NT2/D1 (cell line): ENCODE measurements at regions not wholly inside any gene's neighbourhood (a gene's known extent, or its start where the extent isn't known, plus 50 kb on each side); places are given as distances from the start of the nearest gene placed in this dataset.

ENCODE experiments used
- DNase-seq: peaks from one replicate; pipeline ENCODE4 v3.0.0-alpha.2; 2011; ENCODE audit warnings: low read depth, low spot score
- H3K27me3 ChIP-seq: 2 replicates; pipeline ENCODE4 v1.6.0; 2011; ENCODE audit warnings: mild to moderate bottlenecking; ENCODE audit not compliant: insufficient read length, insufficient read depth
- H3K36me3 ChIP-seq: 2 replicates; pipeline ENCODE4 v1.6.1; 2011; ENCODE audit warnings: mild to moderate bottlenecking, low read length, mixed read lengths; ENCODE audit not compliant: insufficient read depth, insufficient read length
- H3K4me1 ChIP-seq: 2 replicates; pipeline ENCODE4 v1.5.1; 2011; ENCODE audit not compliant: insufficient read depth, insufficient read length
- H3K4me3 ChIP-seq: 2 replicates; pipeline ENCODE4 v1.5.1; 2011; ENCODE audit warnings: low read depth; ENCODE audit not compliant: insufficient read length
- H3K9ac ChIP-seq: 2 replicates; pipeline ENCODE4 v1.6.0; 2011; ENCODE audit warnings: low read depth; ENCODE audit not compliant: insufficient read length
- H3K9me3 ChIP-seq: 2 replicates; pipeline ENCODE4 v1.5.1; 2011; ENCODE audit warnings: mild to moderate bottlenecking, low read length; ENCODE audit not compliant: insufficient read depth
- SUZ12 ChIP-seq: IDR thresholded peaks from 2 replicates; pipeline ENCODE4 v1.6.1; 2011; ENCODE audit not compliant: insufficient read length, insufficient read depth; ENCODE audit errors: extremely low read depth
- YY1 ChIP-seq: IDR thresholded peaks from 2 replicates; pipeline ENCODE4 v1.6.1; 2011; ENCODE audit not compliant: insufficient read length, insufficient read depth
- ZNF274 ChIP-seq: IDR thresholded peaks from 2 replicates; pipeline ENCODE4 v1.6.1; 2011; ENCODE audit warnings: mild to moderate bottlenecking, low read depth, low read length

DNA sequence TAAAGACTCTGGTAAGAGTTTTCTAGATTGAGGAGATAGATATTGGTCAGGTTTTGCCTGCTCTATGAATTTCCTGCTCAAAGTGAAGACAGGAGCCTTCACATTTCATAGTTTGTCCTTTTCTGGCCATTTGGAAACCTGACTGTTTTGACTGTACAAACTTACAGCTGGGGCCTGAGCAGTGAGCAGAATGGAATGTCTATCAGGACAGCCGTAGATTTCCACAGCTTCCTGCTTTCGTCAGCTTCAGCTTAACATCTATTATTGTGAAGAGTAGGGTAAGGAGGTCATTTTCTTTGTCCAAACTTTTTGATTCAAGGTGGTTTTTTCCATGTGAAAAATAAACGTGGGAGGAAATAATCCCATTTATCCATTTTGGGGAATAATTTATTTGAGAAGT is 124.3 kb upstream of the DIPK2B start:
- TF ChIP-seq SUZ12 (no peak), YY1 (no peak), ZNF274 (no peak)
- Histone ChIP-seq H3K36me3 (no peaks in the 10 kb centered on the region), H3K4me3 (no peak overlapping the region), H3K9me3 (no peaks in the 10 kb centered on the region), H3K27me3 (no peaks in the 10 kb centered on the region), H3K4me1 (no peaks in the 10 kb centered on the region), H3K9ac (no peak overlapping the region)
- DNase-seq = no peak

DNA sequence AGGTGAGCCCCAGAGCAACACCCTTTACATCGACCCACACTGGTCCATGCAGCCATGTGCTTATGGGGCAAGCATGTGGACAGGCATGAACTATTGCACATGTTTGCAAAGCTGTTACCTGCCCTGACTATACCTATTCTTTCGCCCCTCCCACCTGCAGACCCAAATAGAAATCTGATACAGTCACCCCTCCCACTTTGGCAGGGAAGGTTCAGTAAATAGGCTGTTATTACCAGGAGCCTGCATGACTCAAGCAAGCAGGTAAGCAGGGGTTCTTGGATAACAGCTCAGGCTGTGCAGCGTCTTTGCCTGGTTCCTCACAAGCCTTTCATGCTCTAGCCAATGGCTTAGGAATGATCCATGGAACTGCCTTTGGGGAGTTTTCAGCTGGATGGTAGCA is 122.7 kb upstream of the DIPK2B start:
- no peak for DNase-seq
- no peak for TF ChIP-seq SUZ12
- H3K4me3 ChIP-seq = no peak overlapping the region
- no peaks in the 10 kb centered on the region for H3K9me3 ChIP-seq
- no peaks in the 10 kb centered on the region for H3K27me3 ChIP-seq
- H3K4me1 ChIP-seq = no peaks in the 10 kb centered on the region
- no peaks in the 10 kb centered on the region for H3K36me3 ChIP-seq
- no peak overlapping the region for H3K9ac ChIP-seq

GRCh38 chrX:45322820-45323219 is 122.1 kb upstream of the DIPK2B start:
- no peaks in the 10 kb centered on the region for H3K27me3 ChIP-seq
- H3K4me3 ChIP-seq = no peak overlapping the region
- no peak overlapping the region for H3K9ac ChIP-seq
- no peaks in the 10 kb centered on the region for H3K4me1 ChIP-seq
- TF ChIP-seq YY1 = no peak
- H3K9me3 ChIP-seq = no peaks in the 10 kb centered on the region
- peak; percentile 1 for DNase-seq
- no peaks in the 10 kb centered on the region for H3K36me3 ChIP-seq

GRCh38 chrX:45322382-45322781 is 121.7 kb upstream of the DIPK2B start:
- Histone ChIP-seq H3K27me3 (no peaks in the 10 kb centered on the region), H3K4me3 (no peak overlapping the region), H3K9me3 (no peaks in the 10 kb centered on the region), H3K4me1 (no peaks in the 10 kb centered on the region), H3K9ac (no peak overlapping the region), H3K36me3 (no peaks in the 10 kb centered on the region)
- TF ChIP-seq YY1 (no peak), ZNF274 (no peak), SUZ12 (no peak)
- peak; percentile 62 for DNase-seq

DNA sequence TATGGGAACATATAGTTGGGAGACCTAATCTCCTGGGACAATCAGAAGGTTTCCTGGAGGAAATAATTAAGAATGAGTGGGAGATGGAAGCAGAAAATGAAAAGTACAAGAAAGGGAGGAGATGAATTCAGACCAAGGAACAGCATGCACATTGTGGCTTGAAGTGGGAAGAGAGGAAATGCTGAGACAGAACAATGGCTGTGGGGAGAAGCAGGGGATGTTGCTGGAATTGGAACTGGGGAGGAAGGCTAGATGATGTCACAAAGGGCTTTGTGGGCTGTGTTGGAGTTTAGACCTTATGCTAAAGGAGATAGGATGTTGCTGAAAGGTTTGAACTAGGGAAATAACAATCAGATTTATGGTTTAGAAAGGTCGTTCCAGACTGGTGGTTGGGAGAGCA is 119.5 kb upstream of the DIPK2B start:
- H3K9ac ChIP-seq = no peak overlapping the region
- no peak for DNase-seq
- no peak overlapping the region for H3K4me3 ChIP-seq
- no peaks in the 10 kb centered on the region for H3K9me3 ChIP-seq
- no peak for TF ChIP-seq YY1
- TF ChIP-seq SUZ12 = no peak
- no peak for TF ChIP-seq ZNF274
- no peaks in the 10 kb centered on the region for H3K4me1 ChIP-seq
- no peaks in the 10 kb centered on the region for H3K27me3 ChIP-seq
- H3K36me3 ChIP-seq = no peaks in the 10 kb centered on the region

GRCh38 chrX:45309801-45310200 is 109.1 kb upstream of the DIPK2B start:
- TF ChIP-seq SUZ12 (no peak), YY1 (no peak), ZNF274 (no peak)
- no peaks in the 10 kb centered on the region for H3K36me3 ChIP-seq
- H3K27me3 ChIP-seq = no peaks in the 10 kb centered on the region
- no peak overlapping the region for H3K4me3 ChIP-seq
- H3K4me1 ChIP-seq = no peaks in the 10 kb centered on the region
- H3K9me3 ChIP-seq = no peaks in the 10 kb centered on the region
- no peak for DNase-seq
- no peak overlapping the region for H3K9ac ChIP-seq

- DNase-seq = no peak
- H3K9me3 ChIP-seq = no peaks in the 10 kb centered on the region
Observed at GRCh38 chrX:45309096-45309495, 108.4 kb upstream of the DIPK2B start.

GRCh38 chrX:45306794-45307193 is 106.1 kb upstream of the DIPK2B start:
- Histone ChIP-seq H3K36me3 (no peaks in the 10 kb centered on the region), H3K4me1 (no peaks in the 10 kb centered on the region), H3K9me3 (no peaks in the 10 kb centered on the region), H3K9ac (no peak overlapping the region), H3K4me3 (no peak overlapping the region), H3K27me3 (no peaks in the 10 kb centered on the region)
- no peak for TF ChIP-seq SUZ12
- no peak for TF ChIP-seq YY1
- TF ChIP-seq ZNF274 = no peak
- DNase-seq = no peak

More at GRCh38 chrX:45309096-45309495, 108.4 kb upstream of the DIPK2B start:
- Histone ChIP-seq H3K4me3 (no peak overlapping the region), H3K27me3 (no peaks in the 10 kb centered on the region), H3K36me3 (no peaks in the 10 kb centered on the region), H3K4me1 (no peaks in the 10 kb centered on the region), H3K9ac (no peak overlapping the region)
- no peak for TF ChIP-seq YY1
- no peak for TF ChIP-seq ZNF274
- TF ChIP-seq SUZ12 = no peak
